HEK293T (cell line): ENCODE measurements at regions not wholly inside any gene's neighbourhood (a gene's known extent, or its start where the extent isn't known, plus 50 kb on each side); places are given as distances from the start of the nearest gene placed in this dataset.

Experiments
- ELF4 ChIP-seq: fragments of 450-650 bp; IDR thresholded peaks from 2 replicates; pipeline ENCODE4 v1.6.1; 2017; ENCODE audit warnings: antibody characterized with exemption
- FOXK2 ChIP-seq: fragments of 450-650 bp; IDR thresholded peaks from 2 replicates; pipeline ENCODE4 v1.6.1; 2016; ENCODE audit warnings: mild to moderate bottlenecking
- FOXM1 ChIP-seq: fragments of 450-650 bp; IDR thresholded peaks from 2 replicates; pipeline ENCODE4 v1.6.1; 2017; ENCODE audit warnings: mild to moderate bottlenecking, borderline replicate concordance
- L3MBTL2 ChIP-seq: fragments of 450-650 bp; conservative IDR thresholded peaks from 2 replicates; pipeline ENCODE4 v1.6.1; 2016; ENCODE audit warnings: mild to moderate bottlenecking
- LEF1 ChIP-seq: fragments of 450-650 bp; IDR thresholded peaks from 2 replicates; pipeline ENCODE4 v1.6.1; 2017; ENCODE audit warnings: mild to moderate bottlenecking, borderline replicate concordance
- NFRKB ChIP-seq: fragments of 450-650 bp; IDR thresholded peaks from 2 replicates; pipeline ENCODE4 v1.6.1; 2016; ENCODE audit warnings: mild to moderate bottlenecking, moderate library complexity
- PKNOX1 ChIP-seq: fragments of 450-650 bp; IDR thresholded peaks from 2 replicates; pipeline ENCODE4 v1.6.1; 2016
- SP1 ChIP-seq: fragments of 450-650 bp; IDR thresholded peaks from 2 replicates; pipeline ENCODE4 v1.6.1; 2017
- TARDBP ChIP-seq: fragments of 450-650 bp; IDR thresholded peaks from 2 replicates; pipeline ENCODE4 v1.6.1; 2016
- ZNF384 ChIP-seq: fragments of 450-650 bp; IDR thresholded peaks from 2 replicates; pipeline ENCODE4 v1.6.1; 2016

- TF ChIP-seq LEF1 (no peak), TARDBP (no peak), NFRKB (no peak), FOXM1 (no peak), PKNOX1 (no peak), ZNF384 (no peak), L3MBTL2 (no peak), SP1 (no peak), ELF4 (no peak), FOXK2 (no peak)
Observed at GRCh38 chr5:173835131-173835530, 53.0 kb upstream of the CPEB4 start.
